ENCODE measurements at regions not wholly inside any gene's neighbourhood (a gene's known extent, or its start where the extent isn't known, plus 50 kb on each side); places are given as distances from the start of the nearest gene placed in this dataset.

GRCh38 chr7:25381818-25382589, 153.7 kb upstream of the NPVF start:
- TF ChIP-seq EZH2 (IDR thresholded peaks at IDR 0.05; ENCODE audit: insufficient read depth, low read length) (no peak), CTCF (IDR thresholded peaks at IDR 0.05; ENCODE audit: insufficient read depth, low read depth, low read length) (no peak)

All from astrocyte (in vitro differentiated cells and primary cell).